WERI-Rb-1 (cell line): ENCODE measurements at regions not wholly inside any gene's neighbourhood (a gene's known extent, or its start where the extent isn't known, plus 50 kb on each side); places are given as distances from the start of the nearest gene placed in this dataset.

ENCODE experiments used
- DNase-seq: peaks from one replicate; pipeline ENCODE4 v3.0.0-alpha.2; 2020
- H3K27ac ChIP-seq: fragments of 250-450 bp; sonication (Bioruptor Pico); 2 replicates; pipeline ENCODE4 v1.5.1; 2020; ENCODE audit warnings: mild to moderate bottlenecking, moderate library complexity
- H3K27me3 ChIP-seq: fragments of 250-450 bp; sonication (Bioruptor Pico); 2 replicates; pipeline ENCODE4 v1.5.1; 2021; ENCODE audit warnings: mild to moderate bottlenecking, low read depth, moderate library complexity; ENCODE audit not compliant: insufficient read depth, severe bottlenecking
- H3K36me3 ChIP-seq: fragments of 250-450 bp; sonication (Bioruptor Pico); 2 replicates; pipeline ENCODE4 v1.5.1; 2020; ENCODE audit warnings: mild to moderate bottlenecking, moderate library complexity
- H3K4me3 ChIP-seq: 2 replicates; pipeline ENCODE4 v1.5.1; 2011; ENCODE audit warnings: low read depth, mild to moderate bottlenecking, control low read depth, low read length
- H3K9me3 ChIP-seq: fragments of 250-450 bp; sonication (Bioruptor Pico); 2 replicates; pipeline ENCODE4 v1.5.1; 2021; ENCODE audit warnings: mild to moderate bottlenecking, moderate library complexity; ENCODE audit not compliant: severe bottlenecking
- CTCF ChIP-seq: IDR thresholded peaks from 2 replicates; pipeline ENCODE4 v1.5.1; 2011; ENCODE audit warnings: low read depth, mild to moderate bottlenecking, control low read depth, inconsistent platforms, low read length

DNA sequence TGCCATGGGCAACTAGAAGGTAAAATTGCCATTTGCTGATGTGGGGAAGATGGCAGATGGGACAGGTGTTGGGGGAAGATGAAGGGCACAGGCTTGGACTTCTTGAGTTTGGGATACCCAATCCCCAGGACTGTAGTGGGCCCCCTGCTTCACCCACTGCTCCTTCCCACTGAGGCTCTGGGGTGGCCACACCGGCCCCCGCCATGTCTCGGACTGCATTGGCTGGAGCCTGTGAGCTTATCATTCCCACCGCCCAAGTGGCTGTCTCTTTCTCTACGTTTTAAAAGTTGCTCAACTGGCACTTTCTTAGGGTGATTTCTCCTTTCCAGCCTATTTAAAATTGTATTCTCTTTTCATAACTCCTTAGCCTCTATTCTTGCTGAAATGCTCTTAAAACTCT is 730.0 kb upstream of the ADAMTS16 start:
- Histone ChIP-seq H3K27ac (no peak overlapping the region), H3K36me3 (no peaks in the 10 kb centered on the region), H3K27me3 (peaks cover 94% of the 10 kb centered on the region), H3K4me3 (no peak overlapping the region), H3K9me3 (no peaks in the 10 kb centered on the region)
- TF ChIP-seq CTCF, result no peak
- DNase-seq, result no peak

DNA sequence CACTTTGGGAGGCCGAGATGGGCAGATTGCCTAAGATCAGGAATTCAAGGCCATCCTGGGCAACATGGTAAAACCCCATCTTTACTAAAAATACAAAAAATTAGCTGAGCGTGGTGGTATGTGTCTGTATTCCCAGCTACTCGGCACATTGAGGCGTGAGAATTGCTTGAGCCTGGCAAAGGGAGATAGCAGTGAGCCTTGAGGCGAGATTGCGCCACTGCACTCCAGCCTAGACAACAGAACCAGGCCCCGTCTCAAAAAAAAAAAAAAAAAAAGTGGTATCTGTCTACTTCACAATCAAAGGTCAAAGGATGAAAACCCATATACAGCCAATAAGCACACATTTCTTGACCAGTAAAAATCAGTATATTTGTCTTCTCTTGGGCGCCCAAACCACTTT is 728.5 kb upstream of the ADAMTS16 start:
- Histone ChIP-seq H3K9me3 (no peaks in the 10 kb centered on the region), H3K27me3 (peaks cover 94% of the 10 kb centered on the region)
- TF ChIP-seq CTCF, result 0 out of 2 replicates have a peak, but pooled peaks have one; percentile 1

DNA sequence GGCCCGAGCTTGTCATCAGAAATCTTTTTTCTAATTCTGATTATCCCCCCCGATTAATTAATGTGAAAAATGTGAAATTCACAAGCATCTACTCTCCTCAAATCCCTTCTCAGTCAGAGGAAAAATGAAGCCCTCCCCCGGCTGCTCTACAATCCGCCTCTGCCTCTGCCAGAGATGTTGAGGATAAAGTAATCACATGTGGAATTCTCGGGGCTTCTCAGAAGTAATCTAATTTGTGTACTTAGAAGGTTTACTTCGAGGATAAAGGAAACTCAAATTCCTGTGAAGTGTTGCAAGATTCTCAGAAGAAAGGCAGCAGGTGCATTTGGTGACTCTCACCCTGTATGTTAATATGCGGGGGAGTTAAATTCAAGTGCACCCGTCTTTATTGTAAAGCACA is 726.1 kb upstream of the ADAMTS16 start:
- Histone ChIP-seq H3K27me3 (peaks cover 89% of the 10 kb centered on the region), H3K9me3 (no peaks in the 10 kb centered on the region), H3K36me3 (no peaks in the 10 kb centered on the region), H3K27ac (no peak overlapping the region), H3K4me3 (no peak overlapping the region)
- no peak for DNase-seq
- no peak for TF ChIP-seq CTCF

More for the DNA sequence above, 728.5 kb upstream of the ADAMTS16 start:
- Histone ChIP-seq H3K36me3 (no peaks in the 10 kb centered on the region), H3K27ac (no peak overlapping the region), H3K4me3 (no peak overlapping the region)
- no peak for DNase-seq

DNA sequence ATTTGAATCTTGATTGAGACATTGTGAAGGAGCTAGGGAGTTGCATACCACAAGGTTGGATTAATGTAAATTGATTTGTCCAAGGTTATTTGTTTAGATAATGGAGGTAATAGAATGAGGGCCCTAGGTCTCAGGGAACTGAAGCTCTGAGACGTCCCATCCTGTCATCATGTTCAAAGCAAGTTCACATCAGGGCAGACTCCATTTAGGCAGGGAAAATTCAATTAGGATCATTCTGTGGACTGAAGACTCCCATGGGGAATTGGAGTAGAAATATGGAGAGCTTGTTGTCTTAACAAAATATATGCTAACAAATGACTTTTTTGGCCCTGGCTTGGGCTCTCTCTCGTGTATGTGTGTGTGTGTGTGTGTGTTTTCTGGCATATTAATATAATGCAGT is 722.0 kb upstream of the ADAMTS16 start:
- Histone ChIP-seq H3K9me3 (no peaks in the 10 kb centered on the region), H3K27ac (no peak overlapping the region), H3K27me3 (peaks cover 90% of the 10 kb centered on the region), H3K4me3 (no peak overlapping the region), H3K36me3 (no peaks in the 10 kb centered on the region)
- no peak for TF ChIP-seq CTCF
- DNase-seq, result no peak

DNA sequence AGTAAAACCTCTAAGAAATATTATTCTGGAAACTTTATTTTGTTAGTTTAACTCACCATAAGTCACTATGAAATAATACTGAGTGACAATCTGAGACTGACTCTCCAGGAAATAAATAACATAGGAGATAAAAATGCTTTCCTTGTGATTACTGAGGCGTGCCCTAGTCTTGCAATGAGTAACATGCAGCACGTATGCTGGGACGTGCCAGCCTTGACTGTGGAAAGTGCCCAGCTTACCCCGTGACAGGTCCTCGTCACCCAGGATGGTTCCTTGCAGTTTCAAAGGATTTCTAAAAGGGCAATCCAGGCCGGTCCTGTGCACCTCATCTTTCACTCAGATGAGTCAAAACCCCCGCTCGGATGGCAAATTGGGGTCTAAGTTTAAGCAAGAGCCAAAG is 720.8 kb upstream of the ADAMTS16 start:
- Histone ChIP-seq H3K36me3 (no peaks in the 10 kb centered on the region), H3K4me3 (no peak overlapping the region), H3K27me3 (peaks cover 88% of the 10 kb centered on the region), H3K9me3 (peaks cover 2% of the 10 kb centered on the region), H3K27ac (no peak overlapping the region)
- no peak for DNase-seq
- no peak for TF ChIP-seq CTCF

DNA sequence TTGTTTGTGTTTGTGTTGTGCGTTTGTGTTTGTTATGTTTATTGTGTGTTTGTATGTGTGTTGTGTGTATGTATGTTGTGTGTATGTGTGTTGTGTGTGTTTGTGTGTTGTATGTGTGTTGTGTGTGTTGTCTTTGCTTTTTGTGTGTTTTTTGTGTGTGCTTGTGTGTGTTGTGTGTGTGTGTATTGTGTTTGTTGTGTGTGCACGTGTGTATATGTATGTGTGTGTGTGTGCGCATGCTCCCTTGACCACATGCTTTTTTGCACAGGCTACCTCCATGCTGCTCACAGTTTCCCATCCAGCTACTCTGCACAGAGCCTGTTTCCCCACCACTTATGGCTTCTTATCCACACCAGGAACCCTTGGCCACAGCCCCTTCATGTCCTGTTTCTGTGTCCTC is 720.0 kb upstream of the ADAMTS16 start:
- H3K36me3 ChIP-seq, result no peaks in the 10 kb centered on the region
- H3K27me3 ChIP-seq, result peaks cover 90% of the 10 kb centered on the region
- DNase-seq, result no peak
- H3K9me3 ChIP-seq, result peaks cover 4% of the 10 kb centered on the region
- TF ChIP-seq CTCF, result no peak
- H3K27ac ChIP-seq, result no peak overlapping the region
- no peak overlapping the region for H3K4me3 ChIP-seq
